ENCODE measurements at regions not wholly inside any gene's neighbourhood (a gene's known extent, or its start where the extent isn't known, plus 50 kb on each side); places are given as distances from the start of the nearest gene placed in this dataset.

DNA sequence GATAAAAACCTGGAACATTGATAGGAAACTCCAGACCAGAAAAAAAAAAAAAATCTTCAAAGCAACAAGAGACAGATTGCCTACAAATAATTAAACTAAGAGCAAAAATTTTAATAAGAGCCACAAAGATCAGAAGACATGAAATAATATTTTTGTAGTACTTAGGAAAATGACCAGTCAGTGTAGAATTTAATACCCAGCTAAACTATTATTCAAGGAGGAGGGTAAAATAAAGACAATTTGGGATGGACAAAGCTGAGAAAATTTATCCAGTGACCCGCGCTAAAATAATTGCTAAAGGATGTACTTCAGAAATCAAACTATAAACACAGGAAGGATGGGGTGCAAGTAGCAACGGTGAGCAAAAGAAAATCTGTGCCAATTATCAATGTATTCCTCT lies 133.2 kb downstream of the AQP9 start:
- TF ChIP-seq, protein P1, sequence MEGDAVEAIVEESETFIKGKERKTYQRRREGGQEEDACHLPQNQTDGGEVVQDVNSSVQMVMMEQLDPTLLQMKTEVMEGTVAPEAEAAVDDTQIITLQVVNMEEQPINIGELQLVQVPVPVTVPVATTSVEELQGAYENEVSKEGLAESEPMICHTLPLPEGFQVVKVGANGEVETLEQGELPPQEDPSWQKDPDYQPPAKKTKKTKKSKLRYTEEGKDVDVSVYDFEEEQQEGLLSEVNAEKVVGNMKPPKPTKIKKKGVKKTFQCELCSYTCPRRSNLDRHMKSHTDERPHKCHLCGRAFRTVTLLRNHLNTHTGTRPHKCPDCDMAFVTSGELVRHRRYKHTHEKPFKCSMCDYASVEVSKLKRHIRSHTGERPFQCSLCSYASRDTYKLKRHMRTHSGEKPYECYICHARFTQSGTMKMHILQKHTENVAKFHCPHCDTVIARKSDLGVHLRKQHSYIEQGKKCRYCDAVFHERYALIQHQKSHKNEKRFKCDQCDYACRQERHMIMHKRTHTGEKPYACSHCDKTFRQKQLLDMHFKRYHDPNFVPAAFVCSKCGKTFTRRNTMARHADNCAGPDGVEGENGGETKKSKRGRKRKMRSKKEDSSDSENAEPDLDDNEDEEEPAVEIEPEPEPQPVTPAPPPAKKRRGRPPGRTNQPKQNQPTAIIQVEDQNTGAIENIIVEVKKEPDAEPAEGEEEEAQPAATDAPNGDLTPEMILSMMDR (conservative IDR thresholded peaks at IDR 0.05; ENCODE audit: low read depth, low read length): no peak
- TF ChIP-seq EZH2 (IDR thresholded peaks at IDR 0.05; ENCODE audit: borderline replicate concordance, low read depth, low read length, poor library complexity, severe bottlenecking): no peak
